ENCODE measurements at regions not wholly inside any gene's neighbourhood (a gene's known extent, or its start where the extent isn't known, plus 50 kb on each side); places are given as distances from the start of the nearest gene placed in this dataset.
A peak's percentile ranks its signal among the peaks of the same experiment; 100 is the strongest.
"Not testable (repeated sequence)": the region's sequence is repeated elsewhere in the genome, so short reads cannot be mapped to it uniquely, and the experiment has no call there.

- DNase-seq: no peak
These were observed 50.2 kb upstream of the FAM174B start for GRCh38 chr15:92705764-92706163.

- DNase-seq: no peak
These were observed 50.6 kb upstream of the FAM174B start for GRCh38 chr15:92706201-92706600.

GRCh38 chr15:92707880-92708551 is 52.4 kb upstream of the FAM174B start:
- no peak for DNase-seq

- DNase-seq: no peak
These were observed 53.1 kb upstream of the FAM174B start for GRCh38 chr15:92708635-92709034.

DNA sequence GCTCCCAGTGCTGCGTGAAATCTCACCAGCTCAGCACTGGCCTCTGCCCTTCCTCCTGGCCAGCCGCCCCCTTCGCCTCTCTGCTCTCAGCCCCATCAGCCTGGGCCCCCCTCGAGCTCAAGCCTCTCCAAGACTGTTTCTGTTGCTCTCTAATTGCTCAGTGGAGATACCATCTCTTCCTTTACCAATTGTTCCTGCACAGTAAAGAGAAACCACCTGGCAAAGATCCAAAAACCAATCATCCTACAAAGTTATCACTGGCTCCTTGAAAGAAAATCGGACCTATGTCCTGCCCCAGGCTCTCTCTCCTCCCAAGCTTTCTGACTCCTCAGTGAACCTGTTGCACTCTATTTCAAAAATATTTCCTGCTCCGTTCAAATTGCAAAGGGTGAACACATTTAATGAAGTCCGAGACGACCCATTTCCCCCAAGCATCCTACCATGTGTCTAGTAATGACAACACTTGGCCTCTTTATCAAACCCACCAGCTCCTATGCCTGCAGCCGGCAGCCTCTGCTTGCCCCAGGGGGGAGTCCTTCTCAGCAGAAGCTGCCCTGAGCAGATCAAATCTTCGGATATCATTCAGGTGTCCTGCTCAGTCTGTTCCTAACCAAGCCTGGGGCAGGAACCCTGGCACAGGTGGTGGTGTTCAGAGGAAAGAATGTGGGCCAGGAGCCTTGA is 53.7 kb upstream of the FAM174B start:
- DNase-seq: no peak

GRCh38 chr15:92711457-92711831 is 55.9 kb upstream of the FAM174B start:
- DNase-seq: no peak

- no peak for DNase-seq
These were observed 58.5 kb upstream of the FAM174B start for GRCh38 chr15:92714077-92714476.

- peak; percentile 89 for DNase-seq
These were observed 59.2 kb upstream of the FAM174B start for GRCh38 chr15:92714477-92715401.

DNA sequence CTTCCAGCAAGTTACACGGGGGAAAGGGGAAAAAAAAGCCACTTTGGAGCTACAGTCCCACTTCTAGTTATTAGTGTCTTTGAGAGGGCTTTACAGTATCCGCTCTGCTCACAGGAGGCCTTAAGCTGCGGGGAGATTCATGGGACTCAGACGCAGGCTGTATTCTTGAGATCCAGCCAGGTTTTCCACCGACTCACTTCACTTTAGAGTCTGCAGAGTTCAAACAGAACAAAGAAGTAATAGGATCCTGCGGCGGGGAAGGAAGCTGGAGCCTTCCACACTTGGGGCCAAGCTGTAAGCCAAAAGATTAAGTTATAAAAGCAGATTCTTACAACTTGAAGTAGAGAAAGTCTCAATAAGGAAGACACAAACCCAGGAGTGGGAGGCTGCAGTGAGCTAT is 60.2 kb upstream of the FAM174B start:
- DNase-seq: no peak

- no peak for DNase-seq
These were observed 63.4 kb upstream of the FAM174B start for GRCh38 chr15:92719021-92719420.

- no peak for DNase-seq
These were observed 68.6 kb upstream of the FAM174B start for GRCh38 chr15:92724144-92724543.

- no peak for DNase-seq
These were observed 69.6 kb upstream of the FAM174B start for GRCh38 chr15:92725171-92725570.

DNA sequence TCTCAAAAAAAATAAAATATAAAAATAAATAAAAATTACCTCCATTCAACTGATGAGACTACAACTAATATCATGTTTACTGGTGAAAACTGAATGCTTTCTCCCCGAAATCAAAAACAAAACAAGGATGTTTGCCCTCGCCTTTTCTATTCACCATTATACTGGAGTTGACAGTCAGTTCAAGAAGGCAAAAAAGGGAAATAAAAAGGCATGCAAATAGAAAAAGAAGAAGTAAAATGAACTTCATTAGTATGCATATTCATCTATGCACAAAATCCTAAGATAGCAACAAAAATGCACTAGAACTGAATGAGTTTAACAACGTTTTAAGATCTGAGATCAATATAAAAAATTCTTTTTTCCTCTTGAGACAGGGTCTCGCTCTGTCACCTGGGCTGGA is 72.7 kb upstream of the FAM174B start:
- DNase-seq: no peak

- DNase-seq: no peak
These were observed 77.7 kb upstream of the FAM174B start for GRCh38 chr15:92733090-92733933.

DNA sequence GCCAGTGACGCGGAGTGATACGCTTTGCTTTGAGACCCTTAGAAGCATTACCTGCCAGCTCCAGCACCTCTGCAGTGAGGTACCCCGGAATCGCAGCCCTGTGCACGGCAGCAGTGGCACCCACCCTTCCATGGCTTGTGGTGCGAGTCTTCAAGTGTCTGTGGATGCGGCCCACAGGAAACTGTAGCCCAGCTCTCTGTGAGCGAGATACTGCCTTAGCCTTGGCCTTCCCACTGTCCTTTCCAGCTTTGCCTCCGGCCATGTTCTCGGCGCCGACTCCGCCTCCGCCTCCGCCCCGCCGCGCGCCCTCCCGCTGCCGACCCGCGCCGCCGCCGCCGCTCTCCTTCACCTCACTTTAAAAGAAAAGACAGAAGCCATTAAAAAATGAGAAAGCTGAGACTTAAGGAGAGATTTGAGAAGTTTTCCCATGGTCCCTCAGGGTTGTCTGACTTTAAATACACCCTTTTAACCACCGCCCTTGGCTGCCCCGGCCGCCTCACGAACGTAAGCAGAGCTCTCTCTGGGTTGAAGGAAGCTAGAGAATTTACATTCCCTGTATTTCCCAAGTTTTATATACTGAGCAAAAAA is 78.5 kb upstream of the FAM174B start:
- DNase-seq: peak; percentile 62

GRCh38 chr15:92739246-92739645 is 83.7 kb upstream of the FAM174B start:
- DNase-seq: not testable (repeated sequence)

DNA sequence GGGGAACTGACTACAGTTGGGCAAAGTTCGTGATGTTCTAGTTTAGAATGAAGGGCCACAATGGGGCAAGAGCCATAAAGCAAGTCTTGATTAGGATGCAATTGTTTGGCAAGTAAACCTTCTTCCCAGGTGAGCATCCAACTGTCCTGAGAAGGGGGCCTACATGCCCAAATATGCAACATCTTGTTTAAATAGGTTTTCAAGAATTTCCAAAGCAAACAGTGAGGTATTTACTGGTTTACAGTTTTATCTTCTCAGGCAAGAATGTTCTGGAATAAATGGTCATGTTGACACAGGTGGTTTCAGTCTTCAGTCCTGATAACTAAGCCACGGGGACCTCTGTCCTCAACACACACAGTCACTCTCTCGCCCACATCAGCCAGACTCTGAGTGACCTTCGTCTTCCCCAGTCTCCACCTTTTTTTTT is 90.3 kb upstream of the FAM174B start:
- no peak for DNase-seq

GRCh38 chr15:92747047-92747446 is 91.5 kb upstream of the FAM174B start:
- no peak for DNase-seq

DNA sequence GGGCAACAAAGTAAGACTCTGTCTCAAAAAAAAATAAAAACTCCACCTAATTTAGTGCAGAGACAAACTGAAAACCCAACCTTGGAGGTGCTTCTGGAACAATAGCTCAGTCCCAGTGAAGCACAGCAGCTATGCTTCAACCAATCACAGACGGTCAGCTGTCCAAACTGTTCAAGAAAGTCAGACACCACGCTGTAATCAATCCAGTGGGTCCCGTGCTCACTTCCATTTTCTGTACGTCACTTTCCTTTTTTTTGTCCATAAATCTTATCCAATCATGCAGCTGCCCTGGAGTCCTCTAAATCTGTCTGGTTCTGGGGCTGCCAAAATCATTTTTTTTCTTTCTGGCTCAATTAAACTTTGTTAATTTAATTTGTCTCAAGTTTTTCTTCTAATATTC is 93.6 kb upstream of the FAM174B start:
- DNase-seq: no peak

DNA sequence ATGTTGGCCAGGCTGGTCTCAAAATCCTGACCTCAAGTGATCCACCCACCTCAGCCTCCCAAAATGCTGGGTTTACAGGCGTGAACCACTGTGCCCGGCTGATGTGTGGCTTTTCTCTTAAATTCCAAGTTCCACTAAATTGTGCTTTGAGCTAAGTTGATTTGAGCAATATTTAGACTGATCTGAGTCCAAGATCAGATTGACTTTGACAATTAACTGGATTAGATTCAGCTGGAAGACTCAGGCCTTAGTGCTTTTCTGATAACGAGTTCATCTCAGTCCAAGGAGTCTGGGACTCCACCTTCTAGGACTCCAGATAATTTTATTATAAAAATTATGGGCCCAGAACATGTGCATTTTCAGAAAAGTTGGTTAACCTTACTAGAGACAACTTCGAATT is 94.4 kb upstream of the FAM174B start:
- no peak for DNase-seq

DNA sequence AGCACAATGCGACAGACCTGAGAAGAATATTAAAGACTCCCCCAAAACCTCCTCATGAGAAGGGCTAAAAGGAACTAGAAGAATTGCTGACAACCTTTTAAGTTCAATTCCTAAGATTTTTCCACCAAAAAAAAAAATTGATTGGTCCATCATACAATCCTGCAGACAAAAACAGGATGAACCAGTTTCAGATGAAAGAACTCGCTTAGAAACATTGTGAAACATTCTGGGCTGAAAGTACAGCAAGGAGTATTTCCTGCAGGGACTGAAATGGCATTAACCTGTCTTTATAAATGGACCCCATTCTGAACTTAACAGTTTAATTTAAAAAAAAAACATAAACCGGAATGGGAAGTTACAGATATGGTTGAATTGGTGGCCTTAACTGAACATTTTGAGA is 96.0 kb upstream of the FAM174B start:
- no peak for DNase-seq

DNA sequence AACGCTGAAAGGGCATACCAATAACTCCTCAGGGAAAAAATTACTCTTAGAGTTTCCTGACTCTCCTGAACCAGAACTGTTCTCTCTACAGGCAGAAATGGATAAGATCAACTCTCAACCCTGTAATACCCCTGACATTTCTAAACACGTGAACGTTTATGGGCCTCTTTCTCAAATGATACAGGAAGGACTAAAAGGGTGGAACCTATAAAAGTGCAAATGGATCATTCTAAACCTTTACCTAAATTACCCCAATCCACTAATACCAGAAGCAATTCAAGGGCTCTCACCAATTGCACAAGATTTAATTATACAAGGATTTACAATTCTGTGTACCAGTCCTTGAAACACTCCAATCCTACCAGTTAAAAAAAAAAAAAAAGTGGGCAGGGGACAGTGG is 98.0 kb upstream of the FAM174B start:
- DNase-seq: no peak

All from activated CD8-positive, alpha-beta memory T cell treated with anti-CD3 and anti-CD28 coated beads, Interleukin-2, amount 50 U/mL, for 48 hours (primary cell).